Hematopoietic multipotent progenitor cell treated with erythropoietin and hydrocortisone succinate and interleukin-3 and kit ligand, for 4 days (in vitro differentiated cells): ENCODE measurements at regions not wholly inside any gene's neighbourhood (a gene's known extent, or its start where the extent isn't known, plus 50 kb on each side); places are given as distances from the start of the nearest gene placed in this dataset.

ENCODE experiments used
- DNase-seq: peaks from one replicate; pipeline ENCODE4 v3.0.0-alpha.2; 2015

DNA sequence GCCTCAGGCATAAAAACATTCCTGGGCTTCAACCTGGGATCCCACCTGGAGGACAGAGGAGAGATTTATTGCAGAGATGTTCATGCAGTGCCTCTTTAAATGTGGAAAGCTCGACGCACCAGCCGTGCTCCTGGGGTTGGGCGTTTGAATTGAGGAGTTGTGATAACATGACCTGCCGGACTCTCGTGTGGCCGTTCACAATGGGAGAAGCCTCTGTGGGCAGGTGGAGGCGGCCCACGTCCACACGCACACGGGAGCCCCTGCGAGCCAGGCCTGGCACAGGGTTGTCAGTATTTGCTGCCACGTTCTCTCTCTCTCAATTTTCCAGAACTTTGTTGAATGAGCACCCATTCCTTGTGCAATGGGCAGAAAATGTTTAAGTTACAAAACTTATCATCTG lies 58.3 kb upstream of the PPARA start:
- DNase-seq, result no peak

DNA sequence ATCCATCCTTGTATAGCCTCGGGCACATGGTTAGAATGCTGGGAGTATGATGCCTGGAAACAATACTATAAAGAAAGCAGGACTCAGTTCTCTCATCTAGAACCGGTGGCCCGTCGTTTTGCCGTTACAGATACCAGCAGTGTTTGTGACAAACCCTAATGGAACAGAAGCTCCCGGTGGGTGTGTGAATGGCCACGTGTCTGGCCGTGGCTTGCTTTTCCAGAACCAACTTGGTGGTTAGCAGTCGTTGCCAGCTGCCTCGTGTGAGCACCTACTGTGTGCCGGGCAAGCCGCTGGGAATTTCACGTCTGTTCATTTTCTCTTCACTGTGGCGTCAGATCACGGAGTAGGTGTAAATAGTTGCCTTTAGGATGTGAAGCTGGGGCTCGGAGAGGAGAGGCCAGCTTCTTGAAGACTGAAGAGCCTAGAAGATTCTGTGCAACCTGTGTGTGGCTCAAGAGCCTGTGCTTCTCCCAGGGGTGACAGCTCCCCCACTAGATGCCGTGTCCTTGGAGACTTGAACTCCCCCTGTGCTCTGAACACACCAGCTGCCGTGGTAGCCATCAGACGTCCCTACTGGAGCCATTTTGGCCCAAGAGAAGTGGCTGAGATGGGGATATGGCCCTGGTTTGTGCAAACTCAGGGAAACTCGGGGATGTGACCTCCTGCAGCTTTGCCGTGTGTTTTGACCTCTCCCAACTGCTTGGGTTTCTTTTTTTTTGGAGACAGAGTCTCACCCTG lies 57.5 kb upstream of the PPARA start:
- no peak for DNase-seq

DNA sequence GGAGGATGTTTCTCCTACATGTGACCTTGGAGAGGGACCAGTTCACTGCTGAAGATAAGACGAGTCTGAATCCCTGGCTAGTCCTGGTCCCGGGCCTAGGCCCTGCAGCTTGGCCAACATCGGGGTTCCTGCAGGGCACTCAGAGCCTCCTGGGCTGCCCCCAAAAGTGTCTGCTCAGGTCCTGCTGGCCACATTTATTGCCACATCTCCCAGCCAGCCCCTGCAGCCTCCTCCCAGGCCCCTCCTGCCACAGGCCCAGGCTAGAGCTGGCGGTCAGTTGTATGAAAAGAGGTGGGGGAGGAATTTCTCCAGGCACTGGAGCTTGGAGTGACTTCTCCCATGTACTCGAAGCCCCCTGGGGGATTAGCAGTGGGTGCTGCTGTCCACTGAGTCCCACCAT lies 56.5 kb upstream of the PPARA start:
- DNase-seq, result no peak

DNA sequence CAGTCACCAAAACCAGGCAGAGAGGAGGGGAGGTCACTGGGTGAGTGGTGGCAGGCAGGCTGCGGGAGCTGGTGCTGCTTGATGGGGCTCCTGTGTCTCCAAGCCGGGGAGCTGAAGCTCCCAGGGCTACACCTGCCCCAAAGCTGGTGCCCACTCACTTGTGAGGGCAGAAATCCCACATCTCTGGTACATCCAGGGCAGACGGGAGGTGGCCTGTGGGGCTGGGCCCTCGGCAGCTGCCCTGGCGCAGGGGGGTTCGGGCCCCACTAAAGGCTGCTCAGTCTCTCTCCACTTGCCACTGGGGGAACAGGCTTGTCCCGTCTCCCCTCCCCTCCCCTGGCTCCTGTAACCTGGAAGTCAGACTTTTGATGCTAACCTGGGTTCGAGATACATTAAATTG lies 55.6 kb upstream of the PPARA start:
- no peak for DNase-seq

DNA sequence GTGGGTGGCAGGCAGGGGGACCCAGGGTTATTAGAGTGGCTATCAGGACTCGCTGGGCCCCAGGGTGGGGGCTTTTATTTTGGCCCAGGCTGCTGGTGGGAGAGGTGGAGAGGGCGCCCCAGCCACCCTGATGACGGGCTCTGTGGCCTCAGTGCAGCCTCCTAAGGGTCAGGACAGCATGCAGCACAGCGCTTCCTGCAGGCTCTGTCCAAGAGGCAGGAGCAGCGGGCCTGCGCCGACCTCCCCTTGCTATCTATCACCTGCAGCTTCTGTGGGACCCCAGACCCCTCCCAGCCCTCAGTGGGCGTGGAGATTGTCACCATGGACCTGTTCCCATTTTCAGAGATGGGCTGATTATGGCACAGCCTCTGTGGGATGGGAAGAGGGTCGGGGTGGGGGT lies 54.3 kb upstream of the PPARA start:
- no peak for DNase-seq

DNA sequence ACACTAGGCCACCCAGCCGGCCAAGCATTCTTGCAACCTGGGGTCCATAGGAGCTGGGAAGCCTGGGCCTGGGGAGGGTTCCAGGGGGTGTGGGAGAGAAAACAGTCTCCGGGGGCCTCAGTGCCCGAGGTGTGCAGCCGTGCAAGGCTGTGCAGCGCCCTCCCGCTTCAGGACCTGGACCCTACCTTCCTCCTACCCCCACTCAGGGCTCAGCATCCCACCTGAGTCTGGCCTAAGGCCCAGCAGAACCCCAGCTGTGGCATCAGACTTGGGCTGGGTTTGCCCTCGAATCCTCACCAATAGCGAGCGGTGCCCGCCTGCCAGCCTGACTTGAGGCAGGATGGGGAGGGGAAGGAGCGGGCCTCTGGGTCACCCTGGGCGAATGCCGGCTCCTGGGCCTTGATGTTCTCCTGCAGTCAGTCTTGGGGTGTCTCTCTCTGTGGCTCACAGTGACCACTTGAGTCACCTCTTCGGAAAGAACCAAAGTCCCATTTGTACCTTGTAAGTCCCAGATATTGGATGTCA lies 53.6 kb upstream of the PPARA start:
- no peak for DNase-seq

DNA sequence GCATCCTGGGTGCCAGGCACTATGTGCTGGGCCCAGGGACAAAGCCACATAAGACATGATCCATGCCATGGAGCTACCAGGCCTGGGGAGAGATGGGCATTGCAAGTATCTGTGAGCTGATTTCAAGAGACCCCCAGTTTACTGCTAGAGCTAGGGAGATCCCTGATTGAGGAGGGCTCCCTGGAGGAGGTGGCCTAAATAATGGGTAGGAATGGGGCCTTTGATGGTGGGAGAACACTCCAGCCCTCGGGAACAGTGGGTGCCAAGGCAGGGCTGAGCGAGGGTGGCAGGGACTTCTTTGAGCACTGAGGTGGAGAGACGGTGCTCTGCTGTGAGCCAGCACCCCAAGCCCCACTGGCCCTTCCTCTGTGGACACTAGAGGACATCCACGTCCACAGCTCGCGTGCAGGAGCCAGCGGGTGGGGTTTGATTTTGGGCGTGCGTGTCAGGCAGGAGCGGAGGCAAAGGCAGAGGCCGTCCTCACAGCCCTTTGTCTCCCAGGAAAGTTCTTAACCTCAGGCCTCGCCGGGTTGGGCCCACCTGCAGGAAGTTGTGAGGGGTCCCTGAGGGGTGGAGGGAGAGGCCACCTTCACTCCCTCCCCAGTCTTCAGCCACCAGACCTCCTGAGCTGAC lies 52.9 kb upstream of the PPARA start:
- no peak for DNase-seq

DNA sequence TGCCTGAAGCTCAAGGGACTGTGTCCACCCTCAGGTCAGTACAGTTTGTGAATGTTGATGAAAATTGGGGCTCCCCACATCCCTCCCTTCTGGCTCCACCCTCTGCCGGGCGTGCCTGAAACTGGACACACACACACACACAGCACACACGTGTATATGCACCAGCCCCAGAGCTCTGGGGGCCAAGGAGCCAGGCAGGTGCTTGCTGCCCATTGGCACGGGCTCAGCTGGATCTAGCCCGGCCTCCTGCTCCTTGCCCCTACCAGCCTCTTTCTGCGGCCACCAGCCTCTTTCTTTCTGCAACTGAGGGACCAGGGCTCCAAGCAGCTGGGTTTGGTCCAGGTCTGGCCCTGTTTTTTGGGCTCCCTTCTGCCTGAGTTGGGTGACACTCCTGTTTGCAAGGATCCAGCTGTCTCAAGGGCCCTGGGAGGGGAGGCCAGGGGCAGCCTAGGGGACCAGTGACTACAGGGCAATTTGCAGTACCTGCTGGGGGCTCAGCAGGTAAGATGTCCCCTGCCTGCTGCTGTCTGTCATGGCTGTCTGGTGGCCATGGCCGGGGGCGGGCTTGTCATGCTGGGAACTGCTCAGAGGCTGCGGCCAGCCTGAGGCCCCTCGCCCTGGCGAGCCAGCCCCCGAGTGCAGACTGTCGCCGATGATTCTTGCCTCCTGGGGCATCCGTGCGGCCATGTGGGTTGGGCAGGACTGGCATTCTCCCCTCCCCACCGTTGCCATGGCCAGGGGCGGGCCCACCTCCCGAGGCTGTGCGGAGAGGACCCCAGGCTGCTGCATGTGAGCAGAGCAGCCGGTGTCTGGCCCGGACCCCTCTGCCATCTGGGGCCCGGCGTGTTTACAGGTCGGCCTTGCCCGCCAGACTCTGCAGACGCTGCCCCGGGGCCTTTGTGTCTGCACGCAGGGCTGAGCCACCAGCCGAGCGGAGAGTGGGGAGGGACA lies 51.5 kb upstream of the PPARA start:
- DNase-seq, result no peak

DNA sequence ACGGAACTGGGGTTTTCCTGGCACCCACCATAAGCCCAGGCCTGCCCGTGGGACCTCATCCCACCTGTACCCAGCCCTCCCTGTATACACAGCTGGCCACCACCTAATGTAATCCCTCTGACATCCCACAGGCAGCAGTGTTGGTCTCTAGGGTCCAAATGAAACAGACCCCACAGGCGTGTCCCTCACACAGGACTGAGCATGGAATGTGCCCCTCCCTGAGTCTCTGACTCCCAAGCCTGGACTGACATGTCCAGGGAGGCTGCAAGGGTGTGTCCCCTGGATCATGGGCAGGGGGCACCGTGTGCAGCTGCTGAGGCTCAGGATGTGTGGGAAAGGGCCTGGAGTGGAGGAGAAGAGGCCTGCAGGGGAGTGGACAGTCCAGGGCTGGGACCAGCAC lies 50.6 kb upstream of the PPARA start:
- DNase-seq, result no peak

DNA sequence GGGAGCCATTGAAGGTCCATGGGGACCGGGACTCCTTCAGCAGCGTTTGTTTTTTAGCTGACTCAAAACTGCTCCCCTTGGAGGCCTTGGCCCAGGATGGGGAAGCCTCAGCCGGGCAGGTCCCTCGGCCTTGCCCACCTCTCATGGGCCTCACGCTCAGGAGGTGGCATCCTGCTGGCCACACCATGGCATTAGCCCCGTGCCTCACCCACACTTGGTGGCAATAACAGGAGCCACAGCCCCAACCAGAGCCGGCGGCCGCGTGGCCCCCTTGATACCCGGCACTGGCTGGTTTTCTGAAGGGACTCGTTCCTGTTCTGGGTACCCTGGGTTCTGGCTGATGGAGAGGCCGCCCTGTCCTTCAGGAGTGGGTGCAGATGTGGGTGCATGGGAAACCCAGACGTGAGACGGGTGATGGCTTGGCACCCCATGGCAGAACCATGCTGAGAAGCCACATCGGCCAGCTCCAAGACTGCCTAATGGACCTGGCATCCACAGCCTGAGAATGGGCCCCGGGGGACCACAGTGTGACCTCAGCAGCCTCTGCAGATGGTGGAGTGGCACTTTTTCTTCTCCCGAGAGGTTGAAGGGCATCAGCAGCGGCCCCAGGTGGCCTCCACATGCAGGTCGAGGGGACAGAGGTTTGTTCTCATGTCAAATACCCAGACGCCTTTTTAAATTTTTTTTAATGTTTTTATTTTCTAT lies 49.8 kb upstream of the PPARA start:
- DNase-seq, result no peak
